ENCODE measurements at regions not wholly inside any gene's neighbourhood (a gene's known extent, or its start where the extent isn't known, plus 50 kb on each side); places are given as distances from the start of the nearest gene placed in this dataset.

GRCh38 chr5:173726846-173727557 lies 110.6 kb upstream of the BOD1 start:
- Mint-ChIP-seq H3K27me3 (ENCODE audit: insufficient read depth, unreplicated experiment) (no peaks in the 10 kb centered on the region), H3K27ac (ENCODE audit: low read depth, unreplicated experiment) (no peak overlapping the region), H3K36me3 (ENCODE audit: insufficient read depth, unreplicated experiment) (no peaks in the 10 kb centered on the region), H3K4me3 (ENCODE audit: unreplicated experiment) (no peak overlapping the region), H3K4me1 (ENCODE audit: insufficient read depth, unreplicated experiment) (peaks cover 13% of the 10 kb centered on the region), H3K9me3 (ENCODE audit: unreplicated experiment) (peaks cover 8% of the 10 kb centered on the region)
- intact Hi-C loops (cut with micrococcal nuclease) = no loop called here
- ChIA-PET CTCF (interaction anchor here (1.4 to 1.6 kb wide), 2 partner anchors 111 to 174 kb away, joined by 3 to 4 read pairs; no protein-coding TSS in a partner anchor), POLR2A (interaction anchor here (1.0 to 1.8 kb wide), 4 partner anchors 9 to 206 kb away, joined by 3 to 4 read pairs (median 3); no protein-coding TSS in a partner anchor)
- DNase-seq (ENCODE audit: unreplicated experiment) = no peak
- no TSS peak for BruUV-seq (replicated peaks)
- TF ChIP-seq, protein P1, sequence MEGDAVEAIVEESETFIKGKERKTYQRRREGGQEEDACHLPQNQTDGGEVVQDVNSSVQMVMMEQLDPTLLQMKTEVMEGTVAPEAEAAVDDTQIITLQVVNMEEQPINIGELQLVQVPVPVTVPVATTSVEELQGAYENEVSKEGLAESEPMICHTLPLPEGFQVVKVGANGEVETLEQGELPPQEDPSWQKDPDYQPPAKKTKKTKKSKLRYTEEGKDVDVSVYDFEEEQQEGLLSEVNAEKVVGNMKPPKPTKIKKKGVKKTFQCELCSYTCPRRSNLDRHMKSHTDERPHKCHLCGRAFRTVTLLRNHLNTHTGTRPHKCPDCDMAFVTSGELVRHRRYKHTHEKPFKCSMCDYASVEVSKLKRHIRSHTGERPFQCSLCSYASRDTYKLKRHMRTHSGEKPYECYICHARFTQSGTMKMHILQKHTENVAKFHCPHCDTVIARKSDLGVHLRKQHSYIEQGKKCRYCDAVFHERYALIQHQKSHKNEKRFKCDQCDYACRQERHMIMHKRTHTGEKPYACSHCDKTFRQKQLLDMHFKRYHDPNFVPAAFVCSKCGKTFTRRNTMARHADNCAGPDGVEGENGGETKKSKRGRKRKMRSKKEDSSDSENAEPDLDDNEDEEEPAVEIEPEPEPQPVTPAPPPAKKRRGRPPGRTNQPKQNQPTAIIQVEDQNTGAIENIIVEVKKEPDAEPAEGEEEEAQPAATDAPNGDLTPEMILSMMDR (IDR thresholded peaks at IDR 0.05; ENCODE audit: unreplicated experiment) = no peak

- no peak for DNase-seq (ENCODE audit: unreplicated experiment)
- POLR2A ChIA-PET = interaction anchor here (0.8 to 1.3 kb wide), 6 partner anchors 8 to 205 kb away, joined by 3 read pairs; no protein-coding TSS in a partner anchor
- no peaks in the 10 kb centered on the region for H3K27me3 Mint-ChIP-seq (ENCODE audit: insufficient read depth, unreplicated experiment)
- no peak overlapping the region for H3K4me3 Mint-ChIP-seq (ENCODE audit: unreplicated experiment)
- H3K36me3 Mint-ChIP-seq (ENCODE audit: insufficient read depth, unreplicated experiment) = no peaks in the 10 kb centered on the region
- TF ChIP-seq, protein P1 (IDR thresholded peaks at IDR 0.05; ENCODE audit: unreplicated experiment) = no peak
- peak overlapping the region; percentile 28 for H3K27ac Mint-ChIP-seq (ENCODE audit: low read depth, unreplicated experiment)
- intact Hi-C loops (cut with micrococcal nuclease) = no loop called here
- H3K9me3 Mint-ChIP-seq (ENCODE audit: unreplicated experiment) = peaks cover 8% of the 10 kb centered on the region
- no TSS peak for BruUV-seq (replicated peaks)
- peaks cover 8% of the 10 kb centered on the region for H3K4me1 Mint-ChIP-seq (ENCODE audit: insufficient read depth, unreplicated experiment)
- CTCF ChIA-PET = interaction anchor here (0.8 to 1.4 kb wide), 3 partner anchors 17 to 245 kb away, joined by 3 to 4 read pairs (median 4); no protein-coding TSS in a partner anchor
Observed at GRCh38 chr5:173727839-173728778, 111.7 kb upstream of the BOD1 start.

DNA sequence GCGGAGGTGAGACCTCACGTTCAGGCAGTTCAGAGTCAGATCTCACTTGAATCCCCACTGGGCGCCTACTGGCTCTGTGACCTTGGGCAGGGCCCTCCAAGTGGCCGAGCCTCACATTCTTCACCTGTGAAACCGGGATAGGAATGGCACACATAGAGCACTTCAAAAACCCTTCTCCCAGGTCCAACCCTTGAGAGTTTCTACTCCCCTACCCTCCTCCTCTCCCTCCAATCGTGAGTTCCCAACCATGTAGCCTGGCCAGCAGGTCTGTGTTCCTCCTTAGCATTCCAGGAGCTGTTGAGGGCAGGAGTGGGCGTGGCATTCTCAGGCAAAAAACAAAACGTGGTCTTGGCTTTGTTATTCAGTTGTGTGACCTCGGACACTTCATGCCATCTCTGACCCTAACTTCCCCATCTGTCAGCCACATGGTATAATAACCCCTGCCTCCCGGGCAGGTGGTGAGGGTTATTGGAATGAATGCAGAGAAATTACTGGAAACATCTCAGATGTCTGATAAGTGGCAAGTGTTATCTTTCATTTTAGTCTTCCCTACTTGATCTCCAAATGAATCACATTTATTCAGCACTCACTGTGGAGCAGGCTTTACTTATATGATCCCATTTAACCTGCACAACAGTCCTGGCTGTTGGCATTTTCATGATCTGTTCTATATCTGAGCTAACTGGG lies 112.8 kb upstream of the BOD1 start:
- POLR2A ChIA-PET = interaction anchor here (0.6 kb wide), 1 partner anchor 158 kb away, joined by 5 read pairs; no protein-coding TSS in a partner anchor
- H3K27ac Mint-ChIP-seq (ENCODE audit: low read depth, unreplicated experiment) = no peak overlapping the region
- intact Hi-C loops (cut with micrococcal nuclease) = no loop called here
- H3K36me3 Mint-ChIP-seq (ENCODE audit: insufficient read depth, unreplicated experiment) = no peaks in the 10 kb centered on the region
- no peak for DNase-seq (ENCODE audit: unreplicated experiment)
- BruUV-seq (replicated peaks) = no TSS peak
- H3K4me1 Mint-ChIP-seq (ENCODE audit: insufficient read depth, unreplicated experiment) = peaks cover 8% of the 10 kb centered on the region
- CTCF ChIA-PET = interaction anchor here (0.5 to 0.8 kb wide), 3 partner anchors 17 to 587 kb away, joined by 3 to 4 read pairs (median 3); no protein-coding TSS in a partner anchor
- H3K4me3 Mint-ChIP-seq (ENCODE audit: unreplicated experiment) = no peak overlapping the region
- peaks cover 8% of the 10 kb centered on the region for H3K9me3 Mint-ChIP-seq (ENCODE audit: unreplicated experiment)
- TF ChIP-seq, protein P1 (IDR thresholded peaks at IDR 0.05; ENCODE audit: unreplicated experiment) = no peak
- no peaks in the 10 kb centered on the region for H3K27me3 Mint-ChIP-seq (ENCODE audit: insufficient read depth, unreplicated experiment)
